HepG2 (cell line): ENCODE measurements at regions not wholly inside any gene's neighbourhood (a gene's known extent, or its start where the extent isn't known, plus 50 kb on each side); places are given as distances from the start of the nearest gene placed in this dataset.
A peak's percentile ranks its signal among the peaks of the same experiment; 100 is the strongest.

Source experiments
- BRF2 ChIP-seq: sonication (generic); formaldehyde crosslinking; IDR thresholded peaks from 2 replicates; pipeline ENCODE4 v1.8.1; 2022; ENCODE audit warnings: mild to moderate bottlenecking, missing genetic modification reagents
- DNMT1 ChIP-seq: sonication (generic); formaldehyde crosslinking; IDR thresholded peaks from 2 replicates; pipeline ENCODE4 v1.5.1; 2020; ENCODE audit warnings: mild to moderate bottlenecking, missing genetic modification reagents
- GMEB1 ChIP-seq: sonication (generic); formaldehyde crosslinking; IDR thresholded peaks from 2 replicates; pipeline ENCODE4 v1.5.1; 2020; ENCODE audit warnings: missing genetic modification reagents, mild to moderate bottlenecking, borderline replicate concordance
- GMEB2 ChIP-seq: IDR thresholded peaks from 2 replicates; pipeline ENCODE4 v1.6.1; 2016; ENCODE audit warnings: missing biosample characterization, missing genetic modification reagents, low read depth
- HBP1 ChIP-seq: IDR thresholded peaks from 2 replicates; pipeline ENCODE4 v1.6.1; 2016; ENCODE audit warnings: low read depth, control low read depth
- HMG20A ChIP-seq: IDR thresholded peaks from 2 replicates; pipeline ENCODE4 v1.6.1; 2016; ENCODE audit warnings: borderline replicate concordance
- NCOA1 ChIP-seq: sonication (generic); formaldehyde crosslinking; IDR thresholded peaks from 2 replicates; pipeline ENCODE4 v1.9.0; 2021; ENCODE audit warnings: missing genetic modification reagents
- PAF1 ChIP-seq: IDR thresholded peaks from 2 replicates; pipeline ENCODE4 v1.6.1; 2016; ENCODE audit warnings: missing genetic modification reagents, missing compliant biosample characterization
- PHF20 ChIP-seq: sonication (generic); formaldehyde crosslinking; IDR thresholded peaks from 2 replicates; pipeline ENCODE4 v1.5.0; 2020; ENCODE audit warnings: mild to moderate bottlenecking, missing genetic modification reagents
- SOX5 ChIP-seq: IDR thresholded peaks from 2 replicates; pipeline ENCODE4 v1.6.1; 2016; ENCODE audit warnings: borderline replicate concordance
- THAP7 ChIP-seq: sonication (generic); formaldehyde crosslinking; IDR thresholded peaks from 2 replicates; pipeline ENCODE4 v1.8.1; 2023; ENCODE audit warnings: mild to moderate bottlenecking, missing genetic modification reagents
- U2AF2 ChIP-seq: fragments of 200-400 bp; formaldehyde crosslinking; IDR thresholded peaks from 2 replicates; pipeline ENCODE4 v1.6.1; 2017; ENCODE audit warnings: low read depth, mild to moderate bottlenecking, low read length
- ZKSCAN5 ChIP-seq: sonication (generic); formaldehyde crosslinking; IDR thresholded peaks from 2 replicates; pipeline ENCODE4 v1.5.1; 2020; ENCODE audit warnings: mild to moderate bottlenecking, missing genetic modification reagents
- ZNF30 ChIP-seq: sonication (generic); formaldehyde crosslinking; IDR thresholded peaks from 2 replicates; pipeline ENCODE4 v1.5.0; 2020; ENCODE audit warnings: mild to moderate bottlenecking, missing genetic modification reagents
- ZNF354B ChIP-seq: sonication (generic); formaldehyde crosslinking; IDR thresholded peaks from 2 replicates; pipeline ENCODE4 v1.8.0; 2022; ENCODE audit warnings: mild to moderate bottlenecking, missing genetic modification reagents
- ZNF468 ChIP-seq: sonication (generic); formaldehyde crosslinking; IDR thresholded peaks from 2 replicates; pipeline ENCODE4 v1.8.0; 2022; ENCODE audit warnings: mild to moderate bottlenecking, moderate library complexity, missing genetic modification reagents
- ZNF850 ChIP-seq: sonication (generic); formaldehyde crosslinking; conservative IDR thresholded peaks from 2 replicates; pipeline ENCODE4 v1.9.0; 2021; ENCODE audit warnings: mild to moderate bottlenecking, missing genetic modification reagents
- ZUFSP ChIP-seq: sonication (generic); formaldehyde crosslinking; IDR thresholded peaks from 2 replicates; pipeline ENCODE4 v1.9.0; 2021; ENCODE audit warnings: missing genetic modification reagents, mild to moderate bottlenecking, borderline replicate concordance

GRCh38 chr13:21837841-21838551 is 167.1 kb downstream of the FGF9 start (continued):
- TF ChIP-seq HMG20A (CRISPR knock-in tag): peak; percentile 45; the same call in 1 of the 2 replicates
- TF ChIP-seq DNMT1 (CRISPR knock-in tag): no peak
- TF ChIP-seq ZUFSP (CRISPR knock-in tag): no peak
- TF ChIP-seq THAP7 (CRISPR knock-in tag): no peak
- TF ChIP-seq U2AF2: no peak
- no peak for TF ChIP-seq PAF1
- no peak for TF ChIP-seq ZNF850 (CRISPR knock-in tag)
- no peak for TF ChIP-seq BRF2 (CRISPR knock-in tag)
- no peak for TF ChIP-seq ZNF354B (CRISPR knock-in tag)
- TF ChIP-seq ZNF30 (CRISPR knock-in tag): no peak
- no peak for TF ChIP-seq ZKSCAN5 (CRISPR knock-in tag)
- peak; percentile 69; the same call in 1 of the 2 replicates for TF ChIP-seq SOX5 (CRISPR knock-in tag)
- TF ChIP-seq ZNF468: no peak
- TF ChIP-seq GMEB2 (CRISPR knock-in tag): no peak
- TF ChIP-seq NCOA1 (CRISPR knock-in tag): no peak
- no peak for TF ChIP-seq PHF20 (CRISPR knock-in tag)
- TF ChIP-seq GMEB1 (CRISPR knock-in tag): no peak; the same call in 1 of the 2 replicates
- no peak for TF ChIP-seq HBP1 (CRISPR knock-in tag)
